PC-9 (cell line): ENCODE measurements at regions not wholly inside any gene's neighbourhood (a gene's known extent, or its start where the extent isn't known, plus 50 kb on each side); places are given as distances from the start of the nearest gene placed in this dataset.

ENCODE experiments used
- BruUV-seq: library from RNA; stranded (reverse); fragments of 400-500 nt; replicated peaks from 2 replicates; lab custom pipeline; 2021; lab: Mats Ljungman, UMichigan
- CTCF ChIA-PET: fragments of 300-600 bp; sonication (Branson Sonifier 250); formaldehyde crosslinking; loops from one replicate; lab custom pipeline; 2022; ENCODE audit warnings: antibody characterized with exemption; lab: Charles Lee
- POLR2A ChIA-PET: fragments of 300-600 bp; sonication (Branson Sonifier 250); formaldehyde crosslinking; loops from one replicate; lab custom pipeline; 2022; ENCODE audit warnings: antibody characterized with exemption; ENCODE audit not compliant: unreplicated experiment; lab: Charles Lee
- DNase-seq, 2 experiments: peaks; one replicate each; pipeline versions ENCODE4 v3.0.0 to v3.0.0-alpha.2; 2015 to 2022; ENCODE audit warnings: mixed read lengths in 1 of 2
- H2AFZ ChIP-seq: fragments of 200-600 bp; sonication (generic); 2 replicates; pipeline ENCODE4 v1.8.1; 2017; ENCODE audit warnings: antibody characterized with exemption
- H3F3A ChIP-seq: fragments of 200-600 bp; sonication (generic); 2 replicates; pipeline ENCODE4 v1.8.1; 2017; ENCODE audit warnings: antibody characterized with exemption, mild to moderate bottlenecking, low read depth; ENCODE audit not compliant: insufficient read depth
- H3K27ac ChIP-seq: fragments of 200-600 bp; sonication (generic); 2 replicates; pipeline ENCODE4 v1.6.1; 2016; ENCODE audit warnings: mixed run types
- H3K27me3 ChIP-seq: fragments of 200-600 bp; sonication (generic); 2 replicates; pipeline ENCODE4 v1.6.1; 2016; ENCODE audit warnings: low read depth, mixed run types; ENCODE audit not compliant: insufficient read depth
- H3K36me3 ChIP-seq: fragments of 200-600 bp; sonication (generic); 2 replicates; pipeline ENCODE4 v1.6.1; 2016; ENCODE audit warnings: low read depth, mixed run types
- H3K4me1 ChIP-seq: fragments of 200-600 bp; sonication (generic); replicated peaks from 2 replicates; pipeline ENCODE4 v1.6.1; 2016; ENCODE audit warnings: mixed run types; ENCODE audit not compliant: insufficient read depth
- H3K4me2 ChIP-seq: fragments of 200-600 bp; sonication (generic); 2 replicates; pipeline ENCODE4 v1.6.1; 2017; ENCODE audit warnings: mixed run types
- H3K4me3 ChIP-seq: fragments of 200-600 bp; sonication (generic); 2 replicates; pipeline ENCODE4 v1.6.1; 2016; ENCODE audit warnings: mixed run types
- H3K79me2 ChIP-seq: fragments of 200-600 bp; sonication (generic); 2 replicates; pipeline ENCODE4 v1.6.1; 2017; ENCODE audit warnings: low read depth, mixed run types
- H3K9me2 ChIP-seq: fragments of 200-600 bp; sonication (generic); 2 replicates; pipeline ENCODE4 v1.8.1; 2017; ENCODE audit warnings: mild to moderate bottlenecking; ENCODE audit not compliant: insufficient read depth
- H3K9me3 ChIP-seq: fragments of 200-600 bp; sonication (generic); 2 replicates; pipeline ENCODE4 v1.8.1; 2016; ENCODE audit warnings: low read depth; ENCODE audit not compliant: insufficient read depth
- H4K20me1 ChIP-seq: fragments of 200-600 bp; sonication (generic); 2 replicates; pipeline ENCODE4 v1.8.1; 2017; ENCODE audit not compliant: insufficient read depth
- EZH2 ChIP-seq: fragments of 200-600 bp; sonication (generic); IDR thresholded peaks from 2 replicates; pipeline ENCODE4 v1.8.0; 2017; ENCODE audit warnings: antibody characterized with exemption, low read depth
- intact Hi-C: fragments of 100-400 bp; cut with micrococcal nuclease; formaldehyde crosslinking; loops from one replicate; pipeline ENCODE4 v1.10.0; 2022; ENCODE audit not compliant: unreplicated experiment
- TF ChIP-seq, protein P1 (sequence below): fragments of 200-600 bp; sonication (generic); conservative IDR thresholded peaks from 2 replicates; pipeline ENCODE4 v1.6.1; 2017; ENCODE audit warnings: mixed run types, antibody characterized with exemption, mild to moderate bottlenecking, moderate library complexity

DNA sequence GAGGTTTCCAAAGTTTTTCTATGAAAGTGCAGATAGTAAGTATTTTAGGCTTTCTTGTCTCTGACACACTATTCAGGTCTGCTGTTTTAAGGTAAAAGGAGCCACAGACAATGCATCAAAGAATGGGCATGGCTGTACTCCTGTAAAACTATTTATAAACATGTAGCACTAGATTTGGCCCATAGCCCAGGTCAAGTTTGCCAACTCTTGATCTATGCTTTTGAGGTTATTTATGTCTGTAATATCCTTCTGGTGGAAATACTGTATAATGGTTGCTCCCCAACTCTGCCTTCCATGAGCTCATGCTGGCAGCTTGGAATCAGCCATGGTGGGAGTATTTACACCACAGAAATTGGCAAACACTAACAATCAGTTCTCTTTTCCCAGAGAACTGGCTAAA, 244.6 kb downstream of the BUB3 start:
- POLR2A ChIA-PET: no interaction called here
- no peak overlapping the region for H3K4me2 ChIP-seq
- no peaks in the 10 kb centered on the region for H3K9me2 ChIP-seq
- intact Hi-C loops: no loop called here
- H3K79me2 ChIP-seq: no peaks in the 10 kb centered on the region
- CTCF ChIA-PET: no interaction called here
- H3F3A ChIP-seq: no peaks in the 10 kb centered on the region
- H3K9me3 ChIP-seq: no peaks in the 10 kb centered on the region
- H2AFZ ChIP-seq: no peak overlapping the region
- TF ChIP-seq EZH2: no peak
- H3K27me3 ChIP-seq: no peaks in the 10 kb centered on the region
- DNase-seq: no peak
- no peak overlapping the region for H3K27ac ChIP-seq
- H3K36me3 ChIP-seq: no peaks in the 10 kb centered on the region
- no peaks in the 10 kb centered on the region for H4K20me1 ChIP-seq
- BruUV-seq: no TSS peak
- no peaks in the 10 kb centered on the region for H3K4me1 ChIP-seq
- H3K4me3 ChIP-seq: no peak overlapping the region

DNA sequence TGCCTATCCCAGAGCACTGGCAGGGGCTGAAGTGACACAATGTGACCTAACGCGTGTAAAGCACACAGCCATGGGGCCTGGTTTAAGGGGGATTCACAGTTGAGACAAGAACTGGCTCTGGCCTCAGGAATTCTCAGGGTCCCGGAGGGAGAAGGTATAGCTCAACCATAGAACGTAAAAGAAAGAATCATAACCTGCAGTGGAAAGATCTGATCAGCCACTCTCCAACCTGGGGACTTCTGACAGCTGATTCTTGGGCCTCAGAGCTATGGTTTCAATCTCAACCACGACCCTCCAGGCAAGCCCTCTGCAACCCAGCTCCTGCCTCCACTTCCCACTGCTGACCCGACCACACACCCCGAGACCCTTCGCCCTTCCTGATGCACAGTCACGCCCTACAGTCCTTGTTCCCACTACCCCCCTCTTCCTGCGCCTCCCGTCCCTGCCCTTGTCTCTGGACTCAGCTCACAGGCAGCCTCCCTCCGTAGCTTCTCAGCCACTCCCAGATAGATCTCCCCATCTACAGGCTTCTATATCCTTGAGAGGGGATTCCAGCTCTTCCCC, 245.2 kb downstream of the BUB3 start:
- CTCF ChIA-PET: no interaction called here

DNA sequence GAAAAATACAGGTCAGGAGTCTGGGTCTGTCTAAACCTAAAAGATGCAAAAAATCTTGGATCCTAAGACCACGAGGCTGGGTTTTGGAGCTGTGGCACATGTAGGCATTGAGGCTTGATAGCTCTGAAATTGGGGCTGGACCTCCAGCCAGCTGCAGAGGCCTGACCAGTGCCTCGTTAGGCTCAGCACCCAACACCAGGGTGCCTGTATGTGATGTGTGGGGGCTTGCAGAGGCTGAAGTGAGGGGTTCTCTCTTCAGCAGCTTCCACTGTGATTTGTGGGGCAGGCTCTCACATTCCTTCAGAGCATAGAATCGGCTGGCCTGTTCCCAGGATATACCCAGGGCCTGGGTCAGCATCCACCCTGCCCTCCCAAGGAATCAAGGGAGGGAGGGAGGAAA, 247.8 kb downstream of the BUB3 start:
- BruUV-seq: no TSS peak
- intact Hi-C loops: no loop called here
- CTCF ChIA-PET: no interaction called here

More for the DNA sequence above, 245.2 kb downstream of the BUB3 start:
- Histone ChIP-seq H3K27me3 (no peaks in the 10 kb centered on the region), H3K27ac (no peak overlapping the region), H2AFZ (no peak overlapping the region), H3K36me3 (no peaks in the 10 kb centered on the region), H3K9me2 (no peaks in the 10 kb centered on the region), H3K9me3 (peaks cover under 1% of the 10 kb centered on the region; the same call in 1 of the 2 replicates), H3K79me2 (no peaks in the 10 kb centered on the region), H3K4me1 (no peaks in the 10 kb centered on the region), H4K20me1 (no peaks in the 10 kb centered on the region), H3K4me2 (no peak overlapping the region), H3F3A (no peaks in the 10 kb centered on the region), H3K4me3 (no peak overlapping the region)
- intact Hi-C loops: no loop called here
- BruUV-seq: no TSS peak
- TF ChIP-seq, protein P1, sequence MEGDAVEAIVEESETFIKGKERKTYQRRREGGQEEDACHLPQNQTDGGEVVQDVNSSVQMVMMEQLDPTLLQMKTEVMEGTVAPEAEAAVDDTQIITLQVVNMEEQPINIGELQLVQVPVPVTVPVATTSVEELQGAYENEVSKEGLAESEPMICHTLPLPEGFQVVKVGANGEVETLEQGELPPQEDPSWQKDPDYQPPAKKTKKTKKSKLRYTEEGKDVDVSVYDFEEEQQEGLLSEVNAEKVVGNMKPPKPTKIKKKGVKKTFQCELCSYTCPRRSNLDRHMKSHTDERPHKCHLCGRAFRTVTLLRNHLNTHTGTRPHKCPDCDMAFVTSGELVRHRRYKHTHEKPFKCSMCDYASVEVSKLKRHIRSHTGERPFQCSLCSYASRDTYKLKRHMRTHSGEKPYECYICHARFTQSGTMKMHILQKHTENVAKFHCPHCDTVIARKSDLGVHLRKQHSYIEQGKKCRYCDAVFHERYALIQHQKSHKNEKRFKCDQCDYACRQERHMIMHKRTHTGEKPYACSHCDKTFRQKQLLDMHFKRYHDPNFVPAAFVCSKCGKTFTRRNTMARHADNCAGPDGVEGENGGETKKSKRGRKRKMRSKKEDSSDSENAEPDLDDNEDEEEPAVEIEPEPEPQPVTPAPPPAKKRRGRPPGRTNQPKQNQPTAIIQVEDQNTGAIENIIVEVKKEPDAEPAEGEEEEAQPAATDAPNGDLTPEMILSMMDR: no peak
- TF ChIP-seq EZH2: no peak
- POLR2A ChIA-PET: no interaction called here
- DNase-seq: no peak

More for the DNA sequence above, 247.8 kb downstream of the BUB3 start:
- no peak for DNase-seq
- peaks cover 6% of the 10 kb centered on the region; the same call in 1 of the 2 replicates for H3K9me3 ChIP-seq
- H3K79me2 ChIP-seq: no peaks in the 10 kb centered on the region
- H4K20me1 ChIP-seq: no peaks in the 10 kb centered on the region
- H3K4me2 ChIP-seq: no peak overlapping the region
- H3F3A ChIP-seq: no peaks in the 10 kb centered on the region
- H3K36me3 ChIP-seq: no peaks in the 10 kb centered on the region
- H3K4me3 ChIP-seq: no peak overlapping the region
- POLR2A ChIA-PET: no interaction called here
- no peaks in the 10 kb centered on the region for H3K27me3 ChIP-seq
- no peak overlapping the region for H3K27ac ChIP-seq
- H3K4me1 ChIP-seq: no peaks in the 10 kb centered on the region
- no peaks in the 10 kb centered on the region for H3K9me2 ChIP-seq
- H2AFZ ChIP-seq: no peak overlapping the region
- no peak for TF ChIP-seq EZH2
- TF ChIP-seq, protein P1: no peak
